ENCODE measurements at regions not wholly inside any gene's neighbourhood (a gene's known extent, or its start where the extent isn't known, plus 50 kb on each side); places are given as distances from the start of the nearest gene placed in this dataset.

DNA sequence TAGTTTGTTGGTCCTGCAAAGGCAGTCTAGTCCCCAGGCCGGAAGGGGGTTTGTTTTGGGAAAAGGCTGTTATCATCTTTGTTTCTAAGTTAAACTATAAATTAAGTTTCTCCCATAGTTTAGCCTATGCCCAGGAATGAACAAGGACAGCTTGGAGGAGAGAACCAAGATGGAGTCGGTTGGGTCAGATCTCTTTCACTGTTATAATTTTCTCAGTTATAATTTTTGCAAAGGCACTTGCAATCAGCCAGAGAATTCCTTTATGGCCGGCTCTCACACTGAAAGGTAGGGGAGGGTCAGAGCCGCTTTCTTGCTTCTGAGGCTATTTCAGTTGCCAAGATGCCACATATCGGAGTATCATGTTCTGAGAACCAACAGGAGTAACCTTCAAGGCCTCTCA is 59.2 kb upstream of the ATF7IP2 start:
- Histone ChIP-seq H2BK120ac (replicated peaks; ENCODE audit: low read depth, low read length) (no peak overlapping the region), H3K23ac (ENCODE audit: insufficient read length) (no peak overlapping the region), H3K9me3 (ENCODE audit: insufficient read depth in 2 of 2, low read depth in 1 of 2, low read length in 1 of 2) (no peaks in the 10 kb centered on the region), H3K23me2 (ENCODE audit: low read depth, low read length) (no peaks in the 10 kb centered on the region), H3K79me1 (ENCODE audit: low read depth, low read length) (no peaks in the 10 kb centered on the region), H3K4ac (replicated peaks; ENCODE audit: insufficient read length, low read depth, low read length) (no peak overlapping the region), H3K56ac (replicated peaks; ENCODE audit: insufficient read length, low read depth, low read length) (no peak overlapping the region), H3K79me2 (ENCODE audit: control insufficient read depth in 1 of 2, insufficient read depth in 2 of 2, low read length in 2 of 2) (no peaks in the 10 kb centered on the region), H3K4me2 (ENCODE audit: insufficient read depth in 1 of 2, low read depth in 2 of 2, low read length in 2 of 2) (no peak overlapping the region), H2BK15ac (ENCODE audit: low read length) (no peak overlapping the region), H3K14ac (ENCODE audit: insufficient read length) (no peak overlapping the region), H4K91ac (replicated peaks; ENCODE audit: insufficient read length, low read length) (no peak overlapping the region), H3K27ac (ENCODE audit: low read depth, low read length) (no peak overlapping the region), H4K8ac (ENCODE audit: extremely low read depth, insufficient read depth, low read length) (no peak overlapping the region), H3K4me1 (replicated peaks in 1 of 4; ENCODE audit: control insufficient read depth in 3 of 4, insufficient read depth in 4 of 4, low read length in 3 of 4) (no peaks in the 10 kb centered on the region), H4K5ac (ENCODE audit: insufficient read length, low read depth, low read length) (no peak overlapping the region), H4K20me1 (replicated peaks in 1 of 2; ENCODE audit: control insufficient read depth in 1 of 2, insufficient read depth in 2 of 2, low read length in 2 of 2) (no peaks in the 10 kb centered on the region), H2BK20ac (ENCODE audit: low read length) (no peak overlapping the region), H3K27me3 (replicated peaks in 1 of 4; ENCODE audit: control insufficient read depth in 3 of 4, extremely low read depth in 1 of 4, insufficient read depth in 3 of 4, low read length in 3 of 4) (no peaks in the 10 kb centered on the region), H2BK5ac (ENCODE audit: low read depth, low read length) (no peak overlapping the region), H3K36me3 (ENCODE audit: control insufficient read depth in 2 of 4, insufficient read depth in 4 of 4, low read length in 3 of 4) (no peaks in the 10 kb centered on the region), H3K9ac (replicated peaks in 1 of 4; ENCODE audit: extremely low read depth in 1 of 4, low read depth in 3 of 4, low read length in 3 of 4) (no peak overlapping the region), H2AFZ (ENCODE audit: low read length) (no peak overlapping the region), H3K18ac (ENCODE audit: extremely low read depth, low read length) (no peak overlapping the region), H3K4me3 (ENCODE audit: extremely low read depth in 1 of 4, insufficient read depth in 2 of 4, low read depth in 3 of 4, low read length in 4 of 4) (no peak overlapping the region), H2AK5ac (ENCODE audit: low read depth, low read length) (no peak overlapping the region), H2BK12ac (ENCODE audit: low read depth, low read length) (no peak overlapping the region)
- no peak for FAIRE-seq
- WGBS, 2 experiments (ENCODE audit: extremely low coverage in 1 of 2, insufficient coverage in 1 of 2, insufficient read length in 1 of 2, insufficient replicate concordance in 2 of 2, low coverage in 1 of 2, low lambda C conversion rate in 2 of 2, missing lambda C conversion rate in 1 of 2) = 93% methylated on average over 5 of the region's 5 CpGs; no CpG with 5 or more reads in 1 of the 2 experiments
- ChIA-PET CTCF (ENCODE audit: partially characterized antibody) (interaction anchor here (1.0 to 1.5 kb wide), 3 partner anchors 14 to 1069 kb away, joined by 3 to 6 read pairs (median 3); no protein-coding TSS in a partner anchor), POLR2A (ENCODE audit: partially characterized antibody) (no interaction called here)
- no peak for DNase-seq (ENCODE audit: low read depth in 1 of 2, low spot score in 2 of 2)
- no peak for TF ChIP-seq POLR2AphosphoS5 (IDR thresholded peaks at IDR 0.05; ENCODE audit: low read depth, low read length)
- TF ChIP-seq JUND (IDR thresholded peaks at IDR 0.05; ENCODE audit: low read length) = no peak
- no peak for TF ChIP-seq SP1 (IDR thresholded peaks at IDR 0.05; ENCODE audit: low read depth, low read length)
- TF ChIP-seq RAD21 (IDR thresholded peaks at IDR 0.05 in 1 of 2, conservative IDR thresholded peaks at IDR 0.05 in 1 of 2; ENCODE audit: low read depth in 2 of 2, low read length in 2 of 2) = no peak
- no peak for TF ChIP-seq GABPA (IDR thresholded peaks at IDR 0.05; ENCODE audit: borderline replicate concordance, insufficient read depth, low read length)
- no peak for TF ChIP-seq RFX5 (IDR thresholded peaks at IDR 0.05; ENCODE audit: borderline replicate concordance, low read depth, low read length)
- TF ChIP-seq RXRA (IDR thresholded peaks at IDR 0.05; ENCODE audit: insufficient read depth, low read depth, low read length) = no peak
- no peak for TF ChIP-seq SRF (IDR thresholded peaks at IDR 0.05; ENCODE audit: low read depth, low read length)
- no peak for TF ChIP-seq CBX8 (IDR thresholded peaks at IDR 0.05; ENCODE audit: borderline replicate concordance, low read depth, low read length)
- TF ChIP-seq CREB1 (IDR thresholded peaks at IDR 0.05) = no peak
- TF ChIP-seq RNF2 (IDR thresholded peaks at IDR 0.05; ENCODE audit: borderline replicate concordance, low read depth, low read length, missing control alignments, poor library complexity, severe bottlenecking) = no peak
- no peak for TF ChIP-seq CHD1 (IDR thresholded peaks at IDR 0.05; ENCODE audit: low read depth, low read length)
- TF ChIP-seq KDM1A (IDR thresholded peaks at IDR 0.05; ENCODE audit: borderline replicate concordance, low read length) = no peak
- no peak for TF ChIP-seq PHF8 (conservative IDR thresholded peaks at IDR 0.05; ENCODE audit: low read depth, low read length)
- no peak for TF ChIP-seq BACH1 (IDR thresholded peaks at IDR 0.05; ENCODE audit: low read length)

All from H1 (cell line).